Endothelial cell (in vitro differentiated cells): ENCODE measurements at regions not wholly inside any gene's neighbourhood (a gene's known extent, or its start where the extent isn't known, plus 50 kb on each side); places are given as distances from the start of the nearest gene placed in this dataset.
A peak's percentile ranks its signal among the peaks of the same experiment; 100 is the strongest.

Experiments used
- DNase-seq: peaks from one replicate; pipeline ENCODE4 v3.0.0; 2021; ENCODE audit warnings: low spot score
- H3K27ac Mint-ChIP-seq: one replicate; pipeline ENCODE4 v1.8.0; 2021; ENCODE audit warnings: mixed read lengths, inconsistent platforms; ENCODE audit not compliant: unreplicated experiment
- H3K27me3 Mint-ChIP-seq: one replicate; pipeline ENCODE4 v1.8.0; 2021; ENCODE audit warnings: mild to moderate bottlenecking, moderate library complexity, mixed read lengths, inconsistent platforms; ENCODE audit not compliant: unreplicated experiment
- H3K36me3 Mint-ChIP-seq: one replicate; pipeline ENCODE4 v1.8.0; 2021; ENCODE audit warnings: mild to moderate bottlenecking, low read depth, mixed read lengths, inconsistent platforms; ENCODE audit not compliant: unreplicated experiment
- H3K4me1 Mint-ChIP-seq: one replicate; pipeline ENCODE4 v1.8.0; 2021; ENCODE audit warnings: mild to moderate bottlenecking, mixed read lengths, inconsistent platforms; ENCODE audit not compliant: unreplicated experiment
- H3K4me3 Mint-ChIP-seq: one replicate; pipeline ENCODE4 v1.8.0; 2021; ENCODE audit warnings: mild to moderate bottlenecking, mixed read lengths, inconsistent platforms; ENCODE audit not compliant: unreplicated experiment
- H3K9me3 Mint-ChIP-seq: one replicate; pipeline ENCODE4 v1.8.0; 2021; ENCODE audit warnings: mixed read lengths, inconsistent platforms; ENCODE audit not compliant: unreplicated experiment
- CTCF ChIP-seq: fragments of 200-600 bp; sonication (generic); IDR thresholded peaks from one replicate; pipeline ENCODE4 v1.5.0; 2021; ENCODE audit warnings: antibody characterized with exemption; ENCODE audit not compliant: unreplicated experiment

- no peak for DNase-seq
- Mint-ChIP-seq H3K36me3 (peaks cover 3% of the 10 kb centered on the region), H3K4me1 (peaks cover 36% of the 10 kb centered on the region), H3K4me3 (no peak overlapping the region), H3K9me3 (no peaks in the 10 kb centered on the region), H3K27me3 (peaks cover 4% of the 10 kb centered on the region), H3K27ac (peak overlapping the region; percentile 25)
- TF ChIP-seq CTCF = no peak
Measured at GRCh38 chr16:86240716-86241363, 269.5 kb upstream of the FOXF1 start.

- H3K27ac Mint-ChIP-seq = peak overlapping the region; percentile 81
- peak; percentile 45 for DNase-seq
Measured at GRCh38 chr16:86241681-86242080, 268.6 kb upstream of the FOXF1 start.

GRCh38 chr16:86242244-86243122 is 267.8 kb upstream of the FOXF1 start:
- peaks cover 4% of the 10 kb centered on the region for H3K27me3 Mint-ChIP-seq
- H3K27ac Mint-ChIP-seq = peak overlapping the region; percentile 81
- TF ChIP-seq CTCF = no peak
- H3K36me3 Mint-ChIP-seq = peaks cover 3% of the 10 kb centered on the region
- H3K4me3 Mint-ChIP-seq = no peak overlapping the region
- H3K4me1 Mint-ChIP-seq = peaks cover 36% of the 10 kb centered on the region
- H3K9me3 Mint-ChIP-seq = no peaks in the 10 kb centered on the region
- DNase-seq = no peak

More at GRCh38 chr16:86241681-86242080, 268.6 kb upstream of the FOXF1 start:
- Mint-ChIP-seq H3K36me3 (peaks cover 3% of the 10 kb centered on the region), H3K9me3 (no peaks in the 10 kb centered on the region), H3K4me3 (no peak overlapping the region), H3K27me3 (peaks cover 4% of the 10 kb centered on the region), H3K4me1 (peaks cover 36% of the 10 kb centered on the region)
- TF ChIP-seq CTCF = no peak

DNA sequence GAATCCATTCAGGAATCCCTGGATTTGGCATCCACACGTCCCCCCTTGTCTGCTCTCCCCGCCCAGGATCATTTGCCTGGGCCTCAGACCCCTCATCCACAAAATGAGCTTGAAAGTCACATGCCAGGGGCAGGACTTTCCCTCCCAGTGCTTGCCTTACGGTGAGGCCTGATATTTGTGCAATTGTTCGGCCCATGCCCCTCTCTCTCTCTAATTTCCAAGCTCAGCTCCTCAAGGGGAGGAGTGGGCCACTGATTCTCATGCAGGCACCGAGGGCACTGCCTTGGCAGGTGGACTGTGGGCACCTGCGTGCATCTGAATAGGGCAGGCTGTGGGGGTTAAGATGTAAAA is 267.2 kb upstream of the FOXF1 start:
- Mint-ChIP-seq H3K27ac (no peak overlapping the region), H3K4me3 (no peak overlapping the region), H3K27me3 (peaks cover 4% of the 10 kb centered on the region), H3K9me3 (no peaks in the 10 kb centered on the region), H3K36me3 (peaks cover 3% of the 10 kb centered on the region), H3K4me1 (peaks cover 36% of the 10 kb centered on the region)
- no peak for DNase-seq
- no peak for TF ChIP-seq CTCF

DNA sequence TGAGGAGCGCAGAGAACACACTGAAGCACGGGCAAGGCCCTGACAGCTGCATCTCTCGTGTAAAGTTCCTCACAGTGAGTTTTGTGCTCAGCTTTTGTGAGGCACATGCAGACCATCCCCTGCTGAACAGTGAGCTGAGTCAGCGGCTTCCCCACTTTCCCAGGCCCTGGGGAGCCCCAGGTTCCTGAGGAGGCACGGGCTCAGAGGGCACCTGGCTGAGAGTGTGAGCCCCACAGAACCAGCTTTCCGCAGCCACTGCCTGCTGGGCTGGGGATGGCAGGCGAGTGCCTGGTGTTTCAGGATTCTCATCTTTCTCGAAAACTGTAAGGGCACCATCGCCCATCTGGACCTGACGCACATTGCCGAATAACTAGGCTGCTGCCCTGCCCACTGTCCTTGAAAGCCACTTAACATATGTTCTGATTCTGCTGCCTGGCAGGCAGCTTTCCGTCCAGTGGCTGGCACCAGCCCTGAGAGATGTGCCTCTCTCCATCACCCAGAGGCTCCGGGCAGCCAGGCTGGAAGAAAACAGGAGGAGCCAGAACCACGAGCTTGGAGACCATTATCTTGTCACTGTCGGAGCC is 266.7 kb upstream of the FOXF1 start:
- Mint-ChIP-seq H3K27ac (no peak overlapping the region), H3K4me3 (no peak overlapping the region), H3K4me1 (peaks cover 36% of the 10 kb centered on the region), H3K27me3 (peaks cover 4% of the 10 kb centered on the region), H3K36me3 (peaks cover 3% of the 10 kb centered on the region), H3K9me3 (no peaks in the 10 kb centered on the region)
- no peak for TF ChIP-seq CTCF
- DNase-seq = no peak
